ENCODE measurements at regions not wholly inside any gene's neighbourhood (a gene's known extent, or its start where the extent isn't known, plus 50 kb on each side); places are given as distances from the start of the nearest gene placed in this dataset.
"Not testable (repeated sequence)": the region's sequence is repeated elsewhere in the genome, so short reads cannot be mapped to it uniquely, and the experiment has no call there.

DNA sequence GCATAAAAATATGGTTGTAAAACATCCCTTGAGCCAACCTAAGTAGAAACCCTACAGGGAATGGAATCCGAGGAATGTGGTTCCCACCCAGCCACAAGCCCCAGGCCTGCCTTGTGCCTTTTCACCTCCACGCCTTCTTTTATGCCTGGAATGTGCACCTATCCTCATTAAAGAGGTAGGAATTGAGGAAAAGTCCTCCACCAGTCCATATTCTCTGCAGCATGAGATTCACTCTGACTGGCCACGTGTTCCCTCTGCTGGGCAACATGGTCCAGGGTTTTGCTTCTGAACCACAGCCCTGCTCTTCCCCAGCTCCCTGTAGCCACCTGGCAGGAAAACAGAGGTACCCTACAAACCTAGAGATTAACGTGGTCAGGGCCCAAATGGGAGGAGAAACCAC lies 787.9 kb upstream of the RAB6C start:
- DNase-seq: no peak

DNA sequence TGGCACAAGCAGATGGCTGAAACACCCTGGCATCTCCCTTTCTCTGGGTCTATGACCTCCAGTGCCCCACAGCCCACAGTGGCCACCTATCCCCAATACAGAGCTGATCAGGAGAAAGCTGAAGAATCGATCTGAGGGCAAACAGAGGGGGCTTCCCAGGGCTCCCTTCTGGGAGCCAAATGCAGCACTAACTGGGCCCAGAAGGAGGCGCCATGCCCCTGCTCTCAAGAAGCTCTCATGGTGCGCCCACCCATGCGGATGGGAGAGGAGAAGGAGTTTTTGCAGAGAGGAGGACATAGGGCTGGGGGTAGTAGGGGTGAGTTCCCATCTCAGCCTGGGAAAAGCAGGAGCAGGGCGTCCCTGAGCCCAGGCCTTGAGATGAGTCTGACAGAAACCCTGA lies 787.3 kb upstream of the RAB6C start:
- no peak for DNase-seq

DNA sequence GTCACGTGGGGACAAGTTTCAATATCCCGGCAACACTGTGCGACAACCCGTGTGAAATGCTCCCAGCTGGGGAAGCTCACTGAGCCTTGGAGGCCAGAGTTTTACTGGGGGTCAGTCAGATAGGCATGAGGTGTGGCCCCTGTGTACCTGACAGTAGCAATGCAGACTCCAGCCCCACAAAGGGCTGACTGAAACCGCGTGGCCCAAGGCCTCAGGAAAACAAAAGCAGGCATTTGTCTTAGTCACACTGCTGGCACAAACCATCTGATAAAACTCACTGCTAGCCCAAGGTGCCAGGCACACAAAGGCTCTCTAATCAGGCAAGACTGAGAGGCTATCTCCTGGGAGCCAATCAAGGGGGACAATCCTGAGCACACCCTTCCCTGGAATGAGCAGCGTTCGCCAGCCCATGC lies 786.6 kb upstream of the RAB6C start:
- DNase-seq: no peak

DNA sequence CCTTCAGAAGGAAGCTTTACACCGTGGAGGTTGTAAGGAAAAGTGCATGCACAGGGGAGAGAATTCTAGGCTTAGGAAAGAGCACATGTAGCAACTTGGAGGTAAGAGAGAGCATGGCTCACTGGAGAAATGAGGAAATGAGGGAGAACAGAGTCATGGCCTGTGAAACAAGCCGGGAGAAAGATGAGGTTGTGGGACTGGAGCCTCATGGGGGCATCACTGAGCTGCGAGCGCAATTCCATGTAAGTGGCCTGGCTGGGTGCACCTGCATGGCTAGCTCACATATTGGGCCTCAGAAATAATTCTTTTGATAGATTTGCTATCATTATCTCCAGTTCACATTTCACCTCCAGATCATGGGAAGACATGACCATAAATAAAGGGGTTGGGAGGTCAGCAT lies 785.5 kb upstream of the RAB6C start:
- no peak for DNase-seq

DNA sequence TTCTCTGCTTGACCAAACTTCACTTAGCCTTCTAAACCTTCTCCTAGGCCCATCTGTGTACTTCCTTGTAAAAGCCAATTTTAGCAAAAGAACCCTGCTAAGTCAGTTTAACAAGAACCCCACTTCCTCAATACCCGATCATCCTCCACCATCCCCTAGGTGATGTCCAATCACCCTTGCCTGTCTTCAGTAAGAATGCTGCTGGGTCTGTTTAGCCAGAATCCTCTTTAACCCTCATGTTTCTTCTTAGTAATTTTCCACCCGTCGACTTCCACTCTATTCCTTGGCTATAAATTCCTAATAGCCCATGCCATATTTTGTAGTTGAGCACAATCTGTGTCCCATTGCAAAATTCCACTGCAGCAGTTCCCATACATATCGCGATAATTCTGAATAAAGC lies 780.0 kb upstream of the RAB6C start:
- DNase-seq: no peak

DNA sequence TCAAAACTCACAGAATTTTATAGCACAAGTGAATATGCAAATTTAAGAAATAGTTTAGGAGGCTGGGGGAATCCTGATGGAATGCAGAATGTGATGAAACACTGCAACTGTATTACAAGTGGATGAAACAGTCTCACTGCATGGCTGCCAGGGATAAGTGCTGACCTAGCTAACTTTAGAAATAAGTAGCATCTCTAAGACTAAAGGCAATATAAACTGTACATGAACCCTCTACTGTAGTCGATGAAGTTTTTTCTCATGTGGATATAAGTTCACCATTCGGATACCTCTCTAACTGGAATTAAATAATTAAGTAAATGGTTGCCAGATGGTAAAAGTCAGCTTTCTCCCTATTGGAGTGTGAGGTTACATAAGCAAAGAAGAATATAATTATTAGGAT lies 777.8 kb upstream of the RAB6C start:
- DNase-seq: no peak

DNA sequence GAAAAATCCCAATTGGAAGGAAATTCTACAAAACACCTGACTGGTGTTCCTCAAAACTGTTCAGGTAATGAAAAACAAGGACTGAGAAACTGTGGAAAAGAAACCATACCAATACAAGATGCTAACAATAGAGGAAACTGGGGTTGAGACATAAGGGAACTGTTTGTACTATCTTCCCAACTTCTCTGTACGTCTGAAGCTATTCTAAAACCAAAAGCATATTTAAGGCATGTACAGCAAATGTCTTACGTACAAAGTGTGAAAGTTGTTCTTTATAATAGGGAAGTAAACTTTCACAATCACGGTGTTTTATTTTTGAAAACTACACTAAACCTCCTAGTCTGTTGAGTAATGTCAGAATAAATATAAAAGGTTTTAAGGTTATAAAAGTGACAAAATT lies 776.1 kb upstream of the RAB6C start:
- no peak for DNase-seq

DNA sequence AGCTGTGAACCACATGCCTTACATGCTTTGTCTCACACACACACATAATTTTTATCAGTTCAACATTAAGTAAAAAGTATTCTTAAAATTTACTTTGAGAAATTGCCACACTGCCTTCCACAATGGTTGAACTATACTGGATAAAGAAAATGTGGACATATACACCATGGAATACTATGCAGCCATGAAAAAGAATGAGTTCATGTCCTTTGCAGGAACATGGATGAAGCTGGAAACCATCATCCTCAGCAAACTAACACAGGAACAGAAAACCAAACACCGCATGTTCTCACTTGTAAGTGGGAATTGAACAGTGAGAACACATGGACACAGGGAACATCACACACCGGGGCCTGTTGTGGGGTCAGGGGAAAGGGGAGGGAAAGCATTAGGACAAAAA lies 774.9 kb upstream of the RAB6C start:
- DNase-seq: not testable (repeated sequence)

DNA sequence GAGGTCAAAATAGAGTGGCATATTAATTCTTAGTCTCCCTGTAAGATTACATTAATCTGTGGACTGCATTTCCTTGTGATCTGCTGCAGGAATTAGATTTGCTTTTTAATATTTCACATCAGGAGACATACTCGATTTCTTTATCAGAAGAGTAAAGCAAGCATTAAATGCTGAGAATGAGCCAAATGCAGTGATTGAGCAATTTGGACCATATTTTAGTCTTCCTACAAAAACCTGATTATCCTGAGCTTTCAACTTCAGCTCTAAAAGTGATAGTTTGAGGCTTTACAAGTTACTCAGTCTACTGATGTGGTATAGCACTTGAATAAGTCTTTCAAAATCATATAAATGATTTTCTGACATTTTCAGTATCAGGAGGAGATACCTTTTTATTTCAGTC lies 774.3 kb upstream of the RAB6C start:
- no peak for DNase-seq

DNA sequence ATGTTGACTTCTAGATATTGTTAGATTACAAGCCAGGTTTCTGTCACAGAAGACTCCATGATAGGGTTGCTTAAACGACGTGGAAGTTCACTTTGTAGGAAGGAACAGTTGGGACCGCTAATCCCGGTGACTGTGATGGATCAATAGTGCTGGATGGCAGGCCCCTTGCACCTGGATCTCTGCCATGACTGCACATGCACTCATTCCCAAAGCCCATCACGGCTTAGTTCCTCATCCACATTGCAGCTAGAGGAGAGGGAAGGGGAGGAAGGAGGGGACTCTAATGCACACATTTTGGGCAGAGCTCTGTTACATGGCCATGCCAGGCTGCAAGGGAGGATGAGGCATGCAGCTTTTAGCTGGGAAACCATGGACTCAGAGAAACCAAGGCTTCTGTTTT lies 773.7 kb upstream of the RAB6C start:
- DNase-seq: no peak

DNA sequence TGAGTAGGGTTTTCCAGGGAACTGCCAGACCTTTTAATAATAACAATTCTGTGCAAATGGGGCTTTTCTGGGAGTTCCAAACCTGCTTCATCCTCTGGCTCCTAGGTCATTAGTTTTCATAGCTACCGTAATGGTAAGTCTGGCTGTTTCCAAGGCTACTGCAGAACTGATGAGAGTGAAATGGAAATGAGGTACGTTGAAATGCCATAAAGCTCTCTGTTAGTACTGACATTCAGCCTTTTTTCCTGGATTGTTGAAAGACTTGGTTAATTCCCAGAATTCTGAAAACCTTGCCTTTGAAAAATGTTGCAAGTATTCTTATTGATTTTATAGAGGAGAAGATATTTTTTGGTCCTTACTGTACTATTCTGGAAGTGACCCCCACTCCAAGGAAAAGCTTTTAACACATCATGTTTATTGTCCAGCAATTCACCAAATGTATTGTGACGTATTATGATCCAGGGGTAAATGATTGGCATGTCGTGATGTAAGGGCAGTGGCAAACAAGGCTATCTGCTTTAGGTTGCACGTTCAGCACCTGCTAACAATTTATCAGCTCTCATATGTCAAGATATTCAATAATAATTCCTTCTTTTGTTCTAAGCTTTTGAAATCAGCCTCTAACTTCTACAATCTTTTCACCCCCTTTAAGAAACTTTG lies 767.0 kb upstream of the RAB6C start:
- no peak for DNase-seq

DNA sequence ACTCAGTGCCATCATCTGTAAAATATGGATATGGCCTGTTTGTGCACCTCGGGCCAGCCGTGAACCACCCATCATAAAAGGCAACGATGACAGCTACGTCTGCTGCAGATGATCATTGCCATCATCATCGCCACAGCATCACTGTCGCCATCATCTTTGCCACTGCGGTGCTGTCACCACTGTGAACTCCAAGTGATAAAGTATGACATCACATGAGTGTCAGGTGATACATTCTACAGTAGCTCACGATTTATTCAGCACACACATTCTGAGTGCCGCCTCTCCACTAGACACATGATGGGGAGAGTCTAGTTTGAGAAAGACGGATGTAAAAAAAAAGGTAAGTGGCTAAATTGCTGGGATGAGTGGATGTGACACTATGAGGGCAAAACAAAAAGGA lies 755.4 kb upstream of the RAB6C start:
- DNase-seq: no peak

DNA sequence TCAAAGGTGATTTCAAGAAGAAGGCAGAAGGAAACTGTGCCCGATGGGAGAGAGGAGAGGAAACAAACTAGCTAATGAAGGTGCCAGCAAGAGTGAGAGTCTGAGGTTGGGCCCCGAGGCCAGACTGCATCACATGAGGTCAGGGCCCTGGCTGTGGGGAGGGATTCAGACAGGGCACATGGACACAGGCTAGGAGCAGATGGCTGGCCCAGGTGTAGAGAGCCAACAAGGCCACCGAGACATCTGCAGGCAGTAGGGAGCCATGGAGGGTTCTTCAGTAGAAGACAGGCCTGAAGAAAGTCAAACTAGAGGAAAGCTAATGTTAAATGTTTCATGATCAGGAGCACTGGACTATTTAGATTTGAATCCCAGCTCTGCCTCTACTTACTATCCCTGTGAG lies 755.0 kb upstream of the RAB6C start:
- no peak for DNase-seq

DNA sequence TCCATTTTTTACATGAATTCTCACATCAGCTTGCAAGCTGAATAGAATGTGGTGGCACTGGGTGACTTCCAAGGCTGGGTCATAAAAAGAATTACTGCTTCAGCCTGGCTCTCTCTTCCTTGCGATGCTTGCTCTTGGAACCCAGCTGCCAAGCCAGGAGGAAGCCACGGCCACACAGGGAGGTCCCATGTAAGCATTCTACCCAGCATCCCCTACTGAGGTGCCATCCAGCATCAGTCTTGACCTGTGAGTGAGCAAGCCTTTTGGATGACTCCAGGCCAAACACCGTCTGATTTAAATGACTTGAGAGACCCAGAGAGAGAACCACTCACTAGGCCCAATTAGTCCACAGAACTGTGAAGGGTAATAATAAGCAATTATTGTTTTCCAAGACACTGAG lies 750.3 kb upstream of the RAB6C start:
- DNase-seq: no peak

DNA sequence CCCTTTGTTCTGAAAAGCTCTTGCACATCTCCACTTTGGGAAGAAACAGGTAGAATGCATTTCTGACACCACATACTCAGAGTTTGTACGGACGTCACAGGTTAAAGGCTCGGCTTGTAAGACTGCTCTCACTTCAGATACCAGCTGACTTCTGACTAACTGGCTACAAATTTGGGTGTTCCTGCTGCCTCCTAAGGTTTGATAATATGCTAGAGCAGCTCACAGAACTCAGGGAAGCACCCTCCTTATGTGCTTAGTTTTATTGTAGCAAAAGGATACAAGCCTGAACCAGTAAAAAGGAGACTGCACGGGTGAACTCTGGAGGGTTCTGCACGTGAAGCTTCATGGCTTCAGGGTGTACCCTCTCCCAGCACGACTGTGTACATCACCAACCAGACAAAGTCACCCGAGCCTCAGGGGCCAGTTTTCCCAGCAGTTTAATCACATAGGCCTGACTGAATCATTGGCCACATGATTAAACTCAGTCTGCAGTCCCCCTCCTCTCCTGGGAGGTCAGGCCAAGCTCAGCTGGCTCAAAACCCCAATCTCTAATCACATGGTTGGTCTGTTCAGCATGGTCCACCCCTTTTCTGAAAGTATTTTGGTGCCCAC lies 749.5 kb upstream of the RAB6C start:
- DNase-seq: no peak

DNA sequence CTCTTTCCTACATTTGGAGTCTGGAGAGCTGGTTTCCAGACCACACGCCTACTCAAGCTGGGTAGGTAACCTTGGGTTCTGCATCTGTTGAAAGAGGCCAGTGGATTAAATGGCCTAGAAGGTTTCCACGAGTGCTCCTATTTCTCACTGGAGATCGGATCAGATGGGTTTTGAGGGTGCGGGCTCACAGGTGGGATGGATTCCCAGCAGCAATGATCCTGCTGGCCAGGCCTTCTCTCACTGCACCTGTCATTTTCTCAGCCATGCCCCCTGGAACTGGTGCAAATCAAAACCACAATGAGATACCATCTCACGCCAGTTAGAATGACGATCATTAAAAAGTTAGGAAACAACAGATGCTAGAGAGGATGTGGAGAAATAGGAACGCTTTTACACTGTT lies 747.5 kb upstream of the RAB6C start:
- no peak for DNase-seq

DNA sequence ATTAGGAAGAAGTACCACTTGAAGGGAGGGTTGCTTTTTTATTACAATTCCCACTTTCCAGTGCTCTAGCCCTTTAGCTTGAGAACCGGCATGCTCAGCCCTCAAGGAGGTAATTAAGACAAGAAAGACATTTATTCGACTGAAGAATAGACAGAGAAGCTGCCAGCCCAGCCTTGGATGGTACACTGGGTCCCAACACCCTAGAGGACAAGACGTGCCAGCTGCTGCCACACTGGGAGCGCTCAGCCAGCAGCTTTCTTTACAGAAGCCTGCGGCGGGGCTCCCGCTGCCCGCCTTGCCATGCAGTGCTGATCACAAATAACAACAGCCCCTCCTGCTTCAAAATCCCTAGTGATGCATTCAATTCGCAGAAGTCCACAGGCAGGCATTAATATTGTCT lies 746.3 kb upstream of the RAB6C start:
- DNase-seq: no peak

DNA sequence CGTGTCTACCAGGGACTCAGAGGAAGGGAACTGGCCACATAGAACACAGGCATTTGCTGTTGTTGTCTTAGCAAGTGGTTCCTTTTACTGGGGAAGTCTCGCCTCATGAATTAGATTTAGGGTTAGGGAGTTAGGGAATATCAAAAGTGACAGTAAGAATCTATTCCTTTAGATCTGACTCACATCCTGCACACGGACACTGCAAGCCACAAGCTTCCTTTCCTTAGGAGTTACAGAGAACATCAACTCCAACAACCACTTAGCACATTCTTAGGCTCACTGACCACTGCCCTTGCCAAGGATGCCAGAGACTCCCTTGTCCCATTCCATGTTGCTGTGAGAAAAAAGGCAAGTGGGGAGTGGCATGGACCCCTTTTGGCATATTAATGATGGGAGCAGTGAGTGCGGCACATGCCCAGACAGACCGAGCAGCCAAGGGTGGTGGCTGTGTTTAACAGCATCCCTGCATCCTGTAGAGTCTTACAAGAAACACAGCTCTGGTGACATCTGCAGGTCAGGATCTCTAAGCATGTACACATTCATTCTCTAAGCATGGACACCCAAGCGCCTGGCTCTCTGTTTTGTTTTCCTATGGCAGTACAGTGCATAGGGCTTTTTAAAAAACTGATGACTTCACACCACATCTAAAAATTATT lies 745.6 kb upstream of the RAB6C start:
- no peak for DNase-seq

DNA sequence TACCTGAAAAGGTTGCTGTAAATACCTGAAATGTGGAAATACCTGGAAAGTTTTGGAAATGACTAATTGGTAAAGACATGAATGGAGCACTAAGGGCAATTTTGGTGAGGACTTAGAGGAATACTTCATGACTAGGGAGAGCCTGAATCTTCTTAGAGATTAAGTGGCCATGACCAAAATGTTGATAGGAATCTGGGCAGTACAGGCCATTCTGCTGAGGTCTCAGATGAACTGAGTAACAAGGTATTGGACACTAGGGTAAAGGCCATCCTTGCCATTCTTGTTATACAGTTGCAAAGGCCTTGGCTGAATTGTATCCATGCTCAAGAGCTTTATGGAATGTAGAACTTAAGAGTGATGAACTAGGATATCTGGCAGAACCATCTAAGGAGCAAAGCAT lies 742.9 kb upstream of the RAB6C start:
- no peak for DNase-seq

DNA sequence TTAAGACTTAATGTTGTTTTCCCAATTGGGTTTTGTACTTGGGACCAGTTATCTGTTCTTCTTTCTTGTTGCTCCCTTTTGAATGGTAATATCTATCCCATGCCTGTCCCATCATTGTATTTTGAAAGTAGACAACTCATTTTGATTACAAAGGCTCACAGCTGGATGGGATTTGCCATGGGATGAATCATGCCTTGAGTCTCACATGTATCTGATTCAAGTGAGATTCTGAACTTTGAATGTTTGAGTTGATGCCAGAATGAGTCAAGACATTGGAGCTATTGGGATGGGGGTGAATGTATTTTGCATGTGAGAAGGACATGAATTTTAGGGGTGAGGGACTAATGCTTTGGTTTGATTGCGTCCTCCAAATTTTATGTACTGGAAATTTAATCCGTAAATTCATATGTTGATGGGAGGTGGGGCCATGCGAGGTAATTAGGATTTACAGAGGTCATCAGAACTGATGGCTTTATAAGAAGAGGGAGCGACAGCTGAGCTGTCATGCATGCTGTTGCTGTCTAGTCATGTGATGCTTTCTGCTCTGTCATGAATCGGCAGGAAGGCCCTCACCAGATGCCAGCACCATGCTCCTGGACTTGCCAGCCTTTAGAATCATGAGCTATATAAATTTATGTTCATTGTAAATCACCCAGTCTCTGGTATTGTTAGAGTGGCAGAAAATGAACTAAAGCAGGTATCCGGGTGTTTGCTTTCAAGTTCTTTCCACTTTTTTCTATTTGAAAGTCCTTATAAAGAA lies 741.3 kb upstream of the RAB6C start:
- DNase-seq: no peak

DNA sequence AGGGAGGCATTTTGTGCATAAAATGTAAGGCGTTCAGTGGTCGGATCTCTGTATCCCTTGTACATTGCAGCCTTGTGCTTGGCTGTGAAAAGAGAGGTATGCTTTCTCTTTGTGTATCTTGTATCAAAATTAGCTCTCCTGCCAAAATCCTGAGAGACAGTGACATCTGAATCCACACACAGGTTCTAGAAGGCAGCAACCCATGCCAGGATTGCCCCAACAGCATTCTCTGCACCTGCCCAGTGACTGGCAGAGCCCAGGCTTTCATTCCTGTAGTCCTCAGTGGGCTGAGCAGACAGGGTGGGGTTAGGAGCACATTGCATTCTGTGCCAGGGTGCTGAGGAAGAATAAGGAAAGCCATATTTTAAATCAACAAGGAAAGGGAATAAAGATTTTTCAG lies 740.3 kb upstream of the RAB6C start:
- no peak for DNase-seq

DNA sequence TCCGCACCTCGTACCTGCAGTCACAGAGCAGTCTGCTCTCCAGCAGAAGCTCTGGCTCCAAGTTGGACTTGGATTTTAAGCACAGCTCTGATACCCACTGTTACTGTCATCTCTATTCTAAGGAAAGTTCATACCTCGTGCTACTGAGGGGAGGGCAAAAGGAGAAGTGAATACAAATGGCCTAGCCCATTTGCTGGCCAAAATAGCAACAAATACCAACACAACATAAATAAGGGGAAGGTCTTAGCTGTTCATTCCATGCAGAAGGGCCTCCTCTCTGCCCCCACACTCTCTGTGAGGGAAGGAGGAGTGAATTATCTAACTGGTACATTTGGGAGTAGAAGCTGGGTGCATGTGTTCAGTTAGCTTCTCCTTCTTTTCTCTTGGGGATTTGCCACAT lies 739.4 kb upstream of the RAB6C start:
- no peak for DNase-seq

DNA sequence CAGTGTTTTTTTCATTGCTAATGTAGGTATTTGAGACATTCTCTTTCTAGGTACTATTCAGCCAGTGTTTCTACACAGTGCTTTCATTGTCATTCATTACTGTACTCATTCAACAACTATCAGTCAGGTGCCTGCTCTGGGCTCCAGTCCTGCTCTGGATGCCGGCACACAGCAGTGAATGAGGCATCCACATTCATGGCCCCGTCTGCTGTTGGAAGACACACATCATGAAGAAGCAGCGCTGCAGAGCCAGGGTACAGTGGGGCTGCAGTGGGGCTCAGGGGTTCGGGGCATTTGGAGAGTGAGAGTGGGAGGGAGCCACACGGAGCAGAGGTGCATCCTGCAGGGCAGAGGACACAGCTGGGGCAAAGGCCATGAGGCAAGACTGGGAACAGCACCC lies 737.2 kb upstream of the RAB6C start:
- no peak for DNase-seq

DNA sequence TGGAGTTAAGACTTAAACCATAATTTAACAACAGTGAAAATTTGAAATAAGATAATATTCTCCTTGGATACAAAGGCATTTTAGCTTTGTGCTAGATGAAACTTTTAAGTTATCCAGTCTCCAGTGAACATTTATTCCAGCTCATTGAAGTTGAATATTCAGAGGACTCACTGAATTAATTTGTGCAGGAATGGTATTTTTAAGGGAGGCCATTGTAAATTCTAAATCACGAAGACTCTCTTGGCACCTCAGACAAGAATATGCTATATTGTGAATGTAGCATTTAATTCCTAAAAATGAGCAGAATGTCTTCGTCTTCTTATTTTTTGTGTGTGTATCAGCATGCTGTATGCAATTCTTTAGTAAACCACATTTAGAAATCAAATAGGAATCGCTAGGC lies 731.7 kb upstream of the RAB6C start:
- DNase-seq: no peak

All from GOT3 (cell line).